ENCODE measurements at regions not wholly inside any gene's neighbourhood (a gene's known extent, or its start where the extent isn't known, plus 50 kb on each side); places are given as distances from the start of the nearest gene placed in this dataset.

GRCh38 chr18:56245866-56246580 is 392.4 kb downstream of the TXNL1 start (continued):
- no peak for TF ChIP-seq SP2 (IDR thresholded peaks at IDR 0.05; ENCODE audit: low read length)
- no peak for TF ChIP-seq GABPA (IDR thresholded peaks at IDR 0.05; ENCODE audit: borderline replicate concordance, insufficient read depth, low read length)

Data from H1 (cell line).